ENCODE measurements at regions not wholly inside any gene's neighbourhood (a gene's known extent, or its start where the extent isn't known, plus 50 kb on each side); places are given as distances from the start of the nearest gene placed in this dataset.
A peak's percentile ranks its signal among the peaks of the same experiment; 100 is the strongest.

- H3K27ac ChIP-seq (replicated peaks) = peak overlapping the region; percentile 91
- H3K27me3 ChIP-seq (ENCODE audit: low read depth) = no peaks in the 10 kb centered on the region
- no peaks in the 10 kb centered on the region for H3K36me3 ChIP-seq
- no peak for DNase-seq
- intact Hi-C loops (cut with micrococcal nuclease) = no loop called here
- no peaks in the 10 kb centered on the region for H3K9me3 ChIP-seq (replicated peaks)
- TF ChIP-seq CTCF (IDR thresholded peaks at IDR 0.05; ENCODE audit: borderline replicate concordance) = no peak
- H3K4me1 ChIP-seq = peaks cover 31% of the 10 kb centered on the region
- H3K4me3 ChIP-seq = no peak overlapping the region
These were observed 133.8 kb downstream of the SNX5 start for GRCh38 chr20:17834804-17835203.

GRCh38 chr20:17833036-17833674 is 133.4 kb downstream of the BANF2 start:
- H3K4me3 ChIP-seq = no peak overlapping the region
- peaks cover 31% of the 10 kb centered on the region for H3K4me1 ChIP-seq
- H3K27ac ChIP-seq (replicated peaks) = no peak overlapping the region
- intact Hi-C loops (cut with micrococcal nuclease) = no loop called here
- no peaks in the 10 kb centered on the region for H3K27me3 ChIP-seq (ENCODE audit: low read depth)
- no peak for TF ChIP-seq CTCF (IDR thresholded peaks at IDR 0.05; ENCODE audit: borderline replicate concordance)
- H3K9me3 ChIP-seq (replicated peaks) = no peaks in the 10 kb centered on the region
- H3K36me3 ChIP-seq = no peaks in the 10 kb centered on the region
- DNase-seq = no peak

- intact Hi-C loops (cut with micrococcal nuclease) = no loop called here
- DNase-seq = no peak
- Histone ChIP-seq H3K27me3 (ENCODE audit: low read depth) (no peaks in the 10 kb centered on the region), H3K27ac (replicated peaks) (no peak overlapping the region), H3K36me3 (no peaks in the 10 kb centered on the region), H3K4me1 (peaks cover 30% of the 10 kb centered on the region), H3K9me3 (replicated peaks) (no peaks in the 10 kb centered on the region), H3K4me3 (no peak overlapping the region)
- TF ChIP-seq CTCF (IDR thresholded peaks at IDR 0.05; ENCODE audit: borderline replicate concordance) = no peak
These were observed 132.6 kb downstream of the BANF2 start for GRCh38 chr20:17832236-17832915.

- Histone ChIP-seq H3K4me3 (no peak overlapping the region), H3K4me1 (peaks cover 27% of the 10 kb centered on the region), H3K9me3 (replicated peaks) (no peaks in the 10 kb centered on the region), H3K27me3 (ENCODE audit: low read depth) (no peaks in the 10 kb centered on the region), H3K27ac (replicated peaks) (no peak overlapping the region), H3K36me3 (no peaks in the 10 kb centered on the region)
- intact Hi-C loops (cut with micrococcal nuclease) = no loop called here
- no peak for DNase-seq
- no peak for TF ChIP-seq CTCF (IDR thresholded peaks at IDR 0.05; ENCODE audit: borderline replicate concordance)
These were observed 128.9 kb downstream of the BANF2 start for GRCh38 chr20:17828598-17829144.

- no peak for TF ChIP-seq CTCF (IDR thresholded peaks at IDR 0.05; ENCODE audit: borderline replicate concordance)
- intact Hi-C loops (cut with micrococcal nuclease) = no loop called here
- Histone ChIP-seq H3K9me3 (replicated peaks) (no peaks in the 10 kb centered on the region), H3K4me1 (peaks cover 29% of the 10 kb centered on the region), H3K4me3 (no peak overlapping the region), H3K27me3 (ENCODE audit: low read depth) (no peaks in the 10 kb centered on the region), H3K36me3 (no peaks in the 10 kb centered on the region), H3K27ac (replicated peaks) (no peak overlapping the region)
- no peak for DNase-seq
These were observed 128.2 kb downstream of the BANF2 start for GRCh38 chr20:17827759-17828559.

Measured in left ventricle myocardium inferior (tissue), 1 donor.